ENCODE measurements at regions not wholly inside any gene's neighbourhood (a gene's known extent, or its start where the extent isn't known, plus 50 kb on each side); places are given as distances from the start of the nearest gene placed in this dataset.

- TF ChIP-seq CTCF (IDR thresholded peaks at IDR 0.05 in 4 of 5, conservative IDR thresholded peaks at IDR 0.05 in 1 of 5) (no peak), POLR2A (IDR thresholded peaks at IDR 0.05) (no peak)
Observed at GRCh38 chr2:21299411-21299810, 175.6 kb downstream of the TDRD15 start.

All from gastrocnemius medialis (tissue), 4 donors.